GM12865 (cell line): ENCODE measurements at regions not wholly inside any gene's neighbourhood (a gene's known extent, or its start where the extent isn't known, plus 50 kb on each side); places are given as distances from the start of the nearest gene placed in this dataset.

Source experiments
- DNase-seq: peaks from one replicate; pipeline ENCODE4 v3.0.0; 2010; ENCODE audit warnings: low read depth
- H3K4me3 ChIP-seq: 2 replicates; pipeline ENCODE4 v1.5.1; 2011; ENCODE audit warnings: mild to moderate bottlenecking, low read depth, low read length, control low read depth
- TF ChIP-seq, protein P1 (sequence below): IDR thresholded peaks from 2 replicates; pipeline ENCODE4 v1.5.1; 2011; ENCODE audit warnings: low read length, control low read depth, low read depth, inconsistent platforms; ENCODE audit not compliant: insufficient read depth; ENCODE audit errors: missing control alignments

DNA sequence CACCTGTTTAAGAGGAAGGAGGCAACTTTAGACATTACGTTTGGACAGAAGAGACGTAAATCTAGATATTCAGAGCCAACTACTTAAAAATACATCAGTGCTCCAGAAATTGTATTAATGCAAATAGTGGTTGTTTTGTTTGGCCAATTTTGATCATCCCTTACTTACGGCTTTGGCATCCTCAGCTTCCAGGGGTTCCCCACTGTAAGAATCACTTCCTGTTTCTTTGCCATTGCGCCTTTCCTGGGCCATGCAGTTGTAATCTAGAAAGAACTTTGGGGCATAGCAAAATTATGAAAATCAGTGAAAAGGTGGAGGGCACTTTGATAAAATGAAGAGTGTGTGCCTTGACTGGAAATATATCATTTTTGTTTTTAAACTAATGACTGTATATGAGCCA is 537.2 kb upstream of the TLE4 start:
- DNase-seq: no peak
- no peak overlapping the region for H3K4me3 ChIP-seq
- TF ChIP-seq, protein P1, sequence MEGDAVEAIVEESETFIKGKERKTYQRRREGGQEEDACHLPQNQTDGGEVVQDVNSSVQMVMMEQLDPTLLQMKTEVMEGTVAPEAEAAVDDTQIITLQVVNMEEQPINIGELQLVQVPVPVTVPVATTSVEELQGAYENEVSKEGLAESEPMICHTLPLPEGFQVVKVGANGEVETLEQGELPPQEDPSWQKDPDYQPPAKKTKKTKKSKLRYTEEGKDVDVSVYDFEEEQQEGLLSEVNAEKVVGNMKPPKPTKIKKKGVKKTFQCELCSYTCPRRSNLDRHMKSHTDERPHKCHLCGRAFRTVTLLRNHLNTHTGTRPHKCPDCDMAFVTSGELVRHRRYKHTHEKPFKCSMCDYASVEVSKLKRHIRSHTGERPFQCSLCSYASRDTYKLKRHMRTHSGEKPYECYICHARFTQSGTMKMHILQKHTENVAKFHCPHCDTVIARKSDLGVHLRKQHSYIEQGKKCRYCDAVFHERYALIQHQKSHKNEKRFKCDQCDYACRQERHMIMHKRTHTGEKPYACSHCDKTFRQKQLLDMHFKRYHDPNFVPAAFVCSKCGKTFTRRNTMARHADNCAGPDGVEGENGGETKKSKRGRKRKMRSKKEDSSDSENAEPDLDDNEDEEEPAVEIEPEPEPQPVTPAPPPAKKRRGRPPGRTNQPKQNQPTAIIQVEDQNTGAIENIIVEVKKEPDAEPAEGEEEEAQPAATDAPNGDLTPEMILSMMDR: no peak

DNA sequence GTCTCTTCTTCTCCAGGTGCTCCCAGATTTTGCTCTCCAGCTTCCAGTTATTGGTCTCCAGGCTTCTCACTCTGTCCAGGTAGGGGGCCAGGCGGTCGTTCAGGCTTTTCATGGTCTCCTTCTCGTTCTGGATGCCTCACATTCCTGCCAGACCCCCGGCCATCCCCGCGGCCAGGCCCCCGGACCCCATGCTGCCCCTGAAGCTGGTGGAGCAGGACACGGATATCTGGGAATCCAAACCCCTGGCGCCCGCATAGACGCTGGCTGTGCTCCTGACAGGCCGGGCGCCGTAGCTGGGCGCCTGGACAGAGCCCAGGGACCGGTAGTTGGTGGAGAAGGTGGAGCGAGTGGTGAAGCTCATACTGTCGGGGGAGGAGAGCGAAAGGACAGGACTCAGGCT is 534.4 kb upstream of the TLE4 start:
- H3K4me3 ChIP-seq: no peak overlapping the region
- TF ChIP-seq, protein P1: no peak
- no peak for DNase-seq

DNA sequence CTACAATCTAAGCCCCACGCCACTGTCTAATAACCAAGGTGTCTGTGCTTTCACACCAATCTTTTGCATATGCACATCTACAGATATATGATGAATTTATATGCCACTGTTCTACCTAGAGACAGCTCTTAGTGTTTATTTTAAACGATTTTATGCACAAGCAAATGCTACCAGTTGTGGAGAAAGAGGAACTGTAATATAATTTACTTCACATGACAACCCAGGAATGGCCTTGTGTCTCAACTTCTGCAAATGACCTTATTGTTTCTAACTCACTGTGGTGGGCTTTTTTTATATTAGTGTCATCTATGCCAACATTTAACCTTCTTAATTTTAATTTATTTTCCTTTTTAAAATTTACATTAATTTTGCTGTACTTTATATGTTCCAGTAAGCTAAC is 531.1 kb upstream of the TLE4 start:
- no peak for DNase-seq
- TF ChIP-seq, protein P1: no peak
- no peak overlapping the region for H3K4me3 ChIP-seq

DNA sequence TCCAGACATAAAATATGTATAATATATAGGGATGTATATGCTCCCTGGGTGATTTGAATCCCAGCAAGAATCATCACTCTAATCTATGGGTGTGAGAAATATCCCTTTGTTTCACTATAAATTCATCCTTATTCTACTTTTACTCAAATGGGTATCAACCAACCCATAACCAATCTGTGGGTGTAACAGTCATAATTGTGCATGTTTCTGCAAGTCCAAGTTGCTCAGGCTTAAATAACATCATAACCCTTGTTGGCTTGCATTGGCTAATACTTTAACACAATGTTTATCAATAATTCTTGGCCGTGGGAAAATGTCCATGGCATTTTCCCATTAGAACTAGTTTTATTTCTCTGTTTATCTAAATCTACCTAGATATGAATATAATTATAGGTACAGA is 530.5 kb upstream of the TLE4 start:
- TF ChIP-seq, protein P1: no peak
- no peak for DNase-seq
- no peak overlapping the region for H3K4me3 ChIP-seq

DNA sequence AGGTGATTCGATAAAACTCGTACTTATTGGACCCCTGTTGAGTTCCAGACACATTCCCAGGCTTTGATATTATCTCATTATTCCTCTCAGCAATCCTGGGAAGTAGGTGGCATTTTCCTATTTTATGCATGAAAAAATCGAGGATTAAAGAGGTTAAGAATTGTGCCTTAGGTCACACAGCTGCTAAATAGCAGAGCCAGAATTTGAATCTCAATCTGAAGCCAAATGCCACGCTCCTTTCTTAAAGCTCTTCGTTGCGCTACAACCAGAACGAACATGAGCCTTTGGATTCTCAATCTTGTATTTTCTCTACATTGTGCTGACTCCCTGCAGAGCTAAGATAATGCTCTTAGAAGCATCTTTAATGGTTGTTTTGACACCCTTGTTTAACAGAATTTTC is 527.8 kb upstream of the TLE4 start:
- TF ChIP-seq, protein P1: no peak
- no peak overlapping the region for H3K4me3 ChIP-seq
- DNase-seq: no peak

DNA sequence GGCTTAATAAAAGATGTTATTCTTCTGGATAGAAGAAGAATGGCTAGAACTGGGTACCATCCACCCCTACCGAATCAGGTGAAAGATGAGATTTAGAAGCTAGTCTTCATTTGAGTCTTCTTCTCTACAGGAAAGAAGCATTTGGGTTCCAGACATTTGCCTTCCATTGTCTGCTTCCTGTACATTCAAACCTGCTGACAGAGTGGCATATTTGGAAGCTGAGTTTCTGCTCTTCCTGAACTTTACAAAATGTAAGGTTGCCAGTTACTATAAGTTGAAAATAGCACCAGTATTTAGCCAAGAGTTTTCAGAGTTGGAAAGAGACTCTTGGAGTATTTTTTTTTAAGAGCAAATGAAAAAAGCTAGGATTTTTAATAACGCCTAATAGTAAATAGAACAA is 525.4 kb upstream of the TLE4 start:
- TF ChIP-seq, protein P1: no peak
- no peak overlapping the region for H3K4me3 ChIP-seq
- DNase-seq: no peak

DNA sequence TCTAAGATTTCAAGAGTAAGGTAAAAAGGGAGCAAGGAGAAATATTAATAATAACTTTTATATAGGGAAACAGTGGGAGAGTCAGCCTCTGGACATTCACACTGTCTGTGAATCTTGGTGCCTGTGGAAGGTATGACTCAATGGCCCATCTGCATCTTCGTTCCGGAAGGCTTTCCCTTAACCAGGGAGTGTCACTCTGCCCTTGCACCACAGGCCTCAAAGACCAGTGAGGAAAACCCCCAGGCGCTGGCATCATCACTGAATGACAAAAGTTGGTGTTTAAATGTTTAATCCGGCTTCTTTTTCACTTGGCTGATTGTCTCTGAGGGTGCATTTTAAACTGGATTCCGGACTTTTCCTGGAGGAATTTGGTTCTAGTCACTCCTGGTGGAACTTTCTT is 522.4 kb upstream of the TLE4 start:
- TF ChIP-seq, protein P1: no peak
- H3K4me3 ChIP-seq: no peak overlapping the region
- DNase-seq: no peak
